Keratinocyte (primary cell): ENCODE measurements at regions not wholly inside any gene's neighbourhood (a gene's known extent, or its start where the extent isn't known, plus 50 kb on each side); places are given as distances from the start of the nearest gene placed in this dataset.

Source experiments
- DNase-seq: peaks from one replicate; pipeline ENCODE4 v3.0.0-alpha.2; 2011; ENCODE audit warnings: low read depth, missing footprints, low spot score
- FAIRE-seq: peaks from 2 replicates; lab custom pipeline; 2011; peaks lifted over from hg19 to GRCh38; lab: Jason Lieb, UNC
- H2AFZ ChIP-seq: 2 replicates; pipeline ENCODE4 v1.6.0; 2012; ENCODE audit warnings: low read length, control low read depth, inconsistent platforms; ENCODE audit not compliant: control insufficient read depth
- H3K27ac ChIP-seq: 2 replicates; pipeline ENCODE4 v1.5.1; 2011; ENCODE audit warnings: low read length; ENCODE audit not compliant: control insufficient read depth, insufficient read depth
- H3K27me3 ChIP-seq: 3 replicates; pipeline ENCODE4 v1.6.0; 2011; ENCODE audit warnings: low read length; ENCODE audit not compliant: control insufficient read depth, insufficient read depth; ENCODE audit errors: extremely low read depth
- H3K36me3 ChIP-seq, 2 experiments: 2 replicates in 1 of 2; 3 replicates in 1 of 2; pipeline ENCODE4 v1.5.1; 2011; ENCODE audit warnings: low read length in 2 of 2, mild to moderate bottlenecking in 1 of 2; ENCODE audit not compliant: control insufficient read depth in 2 of 2, insufficient read depth in 2 of 2; ENCODE audit errors: extremely low read depth in 1 of 2
- H3K4me1 ChIP-seq: 3 replicates; pipeline ENCODE4 v1.5.1; 2011; ENCODE audit warnings: low read length; ENCODE audit not compliant: control insufficient read depth, insufficient read depth; ENCODE audit errors: extremely low read depth
- H3K4me2 ChIP-seq: 3 replicates; pipeline ENCODE4 v1.6.0; 2011; ENCODE audit warnings: low read depth, low read length; ENCODE audit not compliant: control insufficient read depth, insufficient read depth; ENCODE audit errors: extremely low read depth
- H3K4me3 ChIP-seq, 3 experiments: fragments of 200-600 bp in 1 of 3; sonication (generic) in 1 of 3; 2 replicates in 2 of 3; 3 replicates in 1 of 3; pipeline ENCODE4 v1.5.1; 2011 to 2016; ENCODE audit warnings: low read length in 3 of 3, mild to moderate bottlenecking in 3 of 3, control low read depth in 2 of 3, inconsistent platforms in 1 of 3, low read depth in 1 of 3, mixed read lengths in 1 of 3, mixed run types in 1 of 3, moderate library complexity in 1 of 3; ENCODE audit not compliant: control insufficient read depth in 2 of 3, insufficient read depth in 2 of 3; ENCODE audit errors: extremely low read depth in 1 of 3
- H3K79me2 ChIP-seq: 2 replicates; pipeline ENCODE4 v1.6.0; 2012; ENCODE audit warnings: low read length; ENCODE audit not compliant: control insufficient read depth, insufficient read depth
- H3K9ac ChIP-seq: 3 replicates; pipeline ENCODE4 v1.6.0; 2011; ENCODE audit warnings: low read length; ENCODE audit not compliant: control insufficient read depth, insufficient read depth; ENCODE audit errors: extremely low read depth
- H3K9me1 ChIP-seq: 3 replicates; pipeline ENCODE4 v1.6.0; 2011; ENCODE audit warnings: low read length; ENCODE audit not compliant: control insufficient read depth, insufficient read depth; ENCODE audit errors: extremely low read depth
- H3K9me3 ChIP-seq: 2 replicates; pipeline ENCODE4 v1.5.1; 2012; ENCODE audit warnings: low read depth, low read length; ENCODE audit not compliant: control insufficient read depth
- H4K20me1 ChIP-seq: 3 replicates; pipeline ENCODE4 v1.6.0; 2011; ENCODE audit warnings: low read length; ENCODE audit not compliant: control insufficient read depth, insufficient read depth; ENCODE audit errors: extremely low read depth
- EZH2 ChIP-seq: IDR thresholded peaks from one replicate; pipeline ENCODE4 v1.6.1; 2012; ENCODE audit warnings: inconsistent platforms, mild to moderate bottlenecking, low read length, moderate library complexity
- dilution Hi-C: fragments of 300-500 bp; cut with MboI; formaldehyde crosslinking; loops from one replicate; pipeline ENCODE4 v1.7.0; 2020; ENCODE audit warnings: low sequenced_read_pairs; ENCODE audit not compliant: extremely low pct_ligation_motif_present
- TF ChIP-seq, protein P1 (sequence below), 3 experiments: IDR thresholded peaks in 1 of 3; conservative IDR thresholded peaks in 1 of 3; optimal IDR thresholded peaks in 1 of 3; 2 replicates in 2 of 3; 3 replicates in 1 of 3; pipeline versions ENCODE3 to v1.5.1; 2011; ENCODE audit warnings: low read length in 3 of 3, mild to moderate bottlenecking in 3 of 3, moderate library complexity in 2 of 3, control low read depth in 1 of 3, inconsistent platforms in 1 of 3; ENCODE audit not compliant: insufficient read depth in 2 of 3; ENCODE audit errors: extremely low read depth in 1 of 3

DNA sequence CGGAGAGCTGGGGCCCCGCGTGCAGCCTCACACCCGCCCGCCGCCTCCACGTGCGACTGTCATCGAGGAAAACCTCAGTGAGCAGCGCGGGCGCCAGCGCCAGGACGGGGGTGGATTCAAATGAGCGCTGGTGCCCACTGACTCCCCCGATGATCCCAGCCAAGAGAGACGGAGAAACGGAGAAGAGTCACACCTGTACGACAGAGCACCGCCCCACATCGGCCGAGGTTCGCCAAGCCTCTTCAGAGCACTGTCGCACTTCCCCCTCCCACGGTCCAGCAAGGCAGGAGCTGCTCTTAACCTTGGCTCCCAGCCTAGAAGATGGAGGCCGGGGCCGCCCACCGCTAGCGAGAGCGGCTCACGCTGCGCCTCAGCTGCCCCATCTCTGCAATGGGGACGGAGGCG, 130.9 kb upstream of the IQSEC1 start:
- Histone ChIP-seq H2AFZ (no peak overlapping the region), H3K36me3 (no peaks in the 10 kb centered on the region), H3K9me1 (no peaks in the 10 kb centered on the region), H3K9ac (no peak overlapping the region), H3K4me1 (no peaks in the 10 kb centered on the region), H3K4me3 (no peak overlapping the region), H4K20me1 (no peaks in the 10 kb centered on the region), H3K27me3 (peaks cover 40% of the 10 kb centered on the region), H3K9me3 (no peaks in the 10 kb centered on the region), H3K27ac (no peak overlapping the region), H3K4me2 (no peak overlapping the region), H3K79me2 (no peaks in the 10 kb centered on the region)
- FAIRE-seq (no peak), DNase-seq (no peak)
- TF ChIP-seq, protein P1, sequence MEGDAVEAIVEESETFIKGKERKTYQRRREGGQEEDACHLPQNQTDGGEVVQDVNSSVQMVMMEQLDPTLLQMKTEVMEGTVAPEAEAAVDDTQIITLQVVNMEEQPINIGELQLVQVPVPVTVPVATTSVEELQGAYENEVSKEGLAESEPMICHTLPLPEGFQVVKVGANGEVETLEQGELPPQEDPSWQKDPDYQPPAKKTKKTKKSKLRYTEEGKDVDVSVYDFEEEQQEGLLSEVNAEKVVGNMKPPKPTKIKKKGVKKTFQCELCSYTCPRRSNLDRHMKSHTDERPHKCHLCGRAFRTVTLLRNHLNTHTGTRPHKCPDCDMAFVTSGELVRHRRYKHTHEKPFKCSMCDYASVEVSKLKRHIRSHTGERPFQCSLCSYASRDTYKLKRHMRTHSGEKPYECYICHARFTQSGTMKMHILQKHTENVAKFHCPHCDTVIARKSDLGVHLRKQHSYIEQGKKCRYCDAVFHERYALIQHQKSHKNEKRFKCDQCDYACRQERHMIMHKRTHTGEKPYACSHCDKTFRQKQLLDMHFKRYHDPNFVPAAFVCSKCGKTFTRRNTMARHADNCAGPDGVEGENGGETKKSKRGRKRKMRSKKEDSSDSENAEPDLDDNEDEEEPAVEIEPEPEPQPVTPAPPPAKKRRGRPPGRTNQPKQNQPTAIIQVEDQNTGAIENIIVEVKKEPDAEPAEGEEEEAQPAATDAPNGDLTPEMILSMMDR (optimal IDR thresholded peaks at IDR 0.05 in 1 of 3, IDR thresholded peaks at IDR 0.05 in 1 of 3, conservative IDR thresholded peaks at IDR 0.05 in 1 of 3; ENCODE audit: extremely low read depth in 1 of 3, insufficient read depth in 2 of 3, low read length in 3 of 3): no peak
- TF ChIP-seq EZH2: no peak
- dilution Hi-C loops: no loop called here

DNA sequence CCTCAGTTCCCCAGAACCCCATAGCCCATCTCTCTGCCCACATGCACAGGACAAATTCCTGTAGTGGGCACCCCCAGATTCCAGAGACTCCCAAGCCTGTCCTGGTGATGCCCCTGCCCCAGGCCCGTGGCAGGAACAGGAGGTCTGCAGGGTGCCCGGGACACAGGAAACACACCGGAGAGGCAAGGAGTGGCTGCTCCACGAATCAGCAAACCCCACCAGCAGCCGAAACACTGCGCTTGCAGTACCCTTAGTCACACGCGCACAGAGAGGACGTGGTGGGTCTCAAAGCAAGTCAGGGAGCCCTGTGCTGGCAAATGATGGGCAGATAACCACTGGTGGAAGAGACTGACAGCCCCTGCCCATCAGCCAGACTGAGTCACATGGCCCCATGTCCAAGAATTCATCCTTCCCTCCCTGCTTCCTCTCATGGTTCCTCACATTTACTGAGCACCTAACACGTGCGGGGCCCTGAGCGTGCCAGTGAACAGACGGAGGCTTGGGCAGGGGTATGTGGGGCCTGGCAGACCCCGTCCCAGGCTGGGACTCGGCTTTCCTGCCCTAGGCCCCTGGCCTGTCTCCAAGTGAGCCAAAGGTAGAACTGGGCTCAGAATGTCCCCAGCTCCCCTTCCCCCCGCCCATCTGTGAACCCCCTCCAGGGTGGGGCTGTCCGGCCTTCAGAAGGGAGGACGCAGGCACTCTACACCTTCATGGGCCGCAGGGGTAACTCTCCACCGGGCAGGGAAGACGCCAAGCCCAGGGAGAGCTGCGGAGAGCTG, 130.4 kb upstream of the IQSEC1 start:
- H3K36me3 ChIP-seq: no peaks in the 10 kb centered on the region
- H3K4me2 ChIP-seq: no peak overlapping the region
- no peak overlapping the region for H2AFZ ChIP-seq
- H3K79me2 ChIP-seq: no peaks in the 10 kb centered on the region
- H3K27ac ChIP-seq: no peak overlapping the region
- H3K9ac ChIP-seq: no peak overlapping the region
- DNase-seq: no peak
- peaks cover 40% of the 10 kb centered on the region for H3K27me3 ChIP-seq
- no peak for TF ChIP-seq EZH2
- TF ChIP-seq, protein P1 (optimal IDR thresholded peaks at IDR 0.05 in 1 of 3, IDR thresholded peaks at IDR 0.05 in 1 of 3, conservative IDR thresholded peaks at IDR 0.05 in 1 of 3; ENCODE audit: extremely low read depth in 1 of 3, insufficient read depth in 2 of 3, low read length in 3 of 3): no peak
- no peaks in the 10 kb centered on the region for H3K4me1 ChIP-seq
- H3K4me3 ChIP-seq: no peak overlapping the region
- H3K9me1 ChIP-seq: no peaks in the 10 kb centered on the region
- no peak for FAIRE-seq
- H4K20me1 ChIP-seq: no peaks in the 10 kb centered on the region
- no peaks in the 10 kb centered on the region for H3K9me3 ChIP-seq
- dilution Hi-C loops: no loop called here
